ENCODE measurements at regions not wholly inside any gene's neighbourhood (a gene's known extent, or its start where the extent isn't known, plus 50 kb on each side); places are given as distances from the start of the nearest gene placed in this dataset.

DNA sequence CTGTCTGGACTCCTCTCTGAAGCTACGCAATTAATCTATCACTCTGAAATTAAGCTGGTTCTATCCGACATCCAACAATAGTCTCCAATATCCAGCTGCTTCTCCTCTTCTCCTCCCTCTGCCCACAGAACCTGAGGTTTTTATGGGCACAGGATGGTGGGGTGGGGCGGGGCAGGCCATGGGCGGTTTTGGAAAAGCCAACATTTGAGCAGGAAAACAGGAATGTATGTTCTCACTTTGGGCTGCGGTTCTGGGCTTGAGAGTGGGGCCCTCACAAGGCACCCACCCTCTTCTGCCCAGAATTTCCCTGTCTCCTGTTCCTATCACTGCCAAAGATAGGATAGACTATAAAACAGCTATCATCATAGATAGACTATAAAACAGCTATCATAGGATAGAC, 1144.2 kb downstream of the EPHA7 start:
- DNase-seq: no peak
- Histone ChIP-seq H3K9me3 (no peaks in the 10 kb centered on the region), H3K4me1 (no peaks in the 10 kb centered on the region), H3K4me3 (ENCODE audit: low read depth, low read length) (no peak overlapping the region), H3K27me3 (replicated peaks; ENCODE audit: control insufficient read depth, insufficient read depth, low read length) (no peaks in the 10 kb centered on the region), H3K36me3 (ENCODE audit: control insufficient read depth, insufficient read depth, low read length) (no peaks in the 10 kb centered on the region)
- TF ChIP-seq CTCF (IDR thresholded peaks at IDR 0.05; ENCODE audit: insufficient read depth in 1 of 2, low read depth in 1 of 2, low read length in 1 of 2, severe bottlenecking in 1 of 2, unreplicated experiment in 1 of 2): no peak
- CTCF ChIA-PET: no interaction called here
- H3K36me3 Mint-ChIP-seq (ENCODE audit: insufficient read depth, unreplicated experiment): no peaks in the 10 kb centered on the region
- no peaks in the 10 kb centered on the region for H3K9me3 Mint-ChIP-seq (ENCODE audit: unreplicated experiment)
- intact Hi-C loops (cut with micrococcal nuclease; ENCODE audit: unreplicated experiment): no loop called here
- H3K4me1 Mint-ChIP-seq (ENCODE audit: low read depth, unreplicated experiment): no peaks in the 10 kb centered on the region
- H3K27me3 Mint-ChIP-seq (ENCODE audit: insufficient read depth, unreplicated experiment): no peaks in the 10 kb centered on the region
- no TSS peak for BruUV-seq (replicated peaks)
- H3K27ac Mint-ChIP-seq (ENCODE audit: unreplicated experiment): no peak overlapping the region
- POLR2A ChIA-PET: no interaction called here
- no peak overlapping the region for H3K4me3 Mint-ChIP-seq (ENCODE audit: unreplicated experiment)

DNA sequence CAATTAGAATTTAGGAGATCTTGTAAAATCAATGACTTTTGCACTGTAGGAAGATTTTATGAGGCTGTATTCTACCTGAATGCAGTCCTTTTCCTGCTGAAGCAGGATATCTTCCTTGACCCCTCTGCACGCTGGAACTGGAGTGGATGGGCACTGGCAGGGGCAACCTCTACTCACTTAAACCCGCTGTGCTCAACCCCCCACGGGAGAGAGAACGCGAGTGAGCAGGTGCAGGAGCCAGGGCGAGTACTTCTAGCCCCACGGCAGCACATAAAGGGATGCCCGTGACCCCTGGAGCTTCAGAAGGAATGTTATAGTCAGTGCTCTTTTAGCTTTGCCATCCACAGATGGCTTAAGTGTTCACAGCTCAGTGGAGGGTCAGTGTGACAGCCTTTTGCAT, 1144.8 kb downstream of the EPHA7 start:
- Mint-ChIP-seq H3K4me1 (ENCODE audit: low read depth, unreplicated experiment) (no peaks in the 10 kb centered on the region), H3K9me3 (ENCODE audit: unreplicated experiment) (no peaks in the 10 kb centered on the region), H3K36me3 (ENCODE audit: insufficient read depth, unreplicated experiment) (no peaks in the 10 kb centered on the region), H3K4me3 (ENCODE audit: unreplicated experiment) (no peak overlapping the region), H3K27me3 (ENCODE audit: insufficient read depth, unreplicated experiment) (no peaks in the 10 kb centered on the region), H3K27ac (ENCODE audit: unreplicated experiment) (no peak overlapping the region)
- Histone ChIP-seq H3K4me3 (ENCODE audit: low read depth, low read length) (no peak overlapping the region), H3K36me3 (ENCODE audit: control insufficient read depth, insufficient read depth, low read length) (no peaks in the 10 kb centered on the region), H3K4me1 (no peaks in the 10 kb centered on the region), H3K27me3 (replicated peaks; ENCODE audit: control insufficient read depth, insufficient read depth, low read length) (no peaks in the 10 kb centered on the region), H3K9me3 (no peaks in the 10 kb centered on the region)
- intact Hi-C loops (cut with micrococcal nuclease; ENCODE audit: unreplicated experiment): no loop called here
- BruUV-seq (replicated peaks): no TSS peak
- ChIA-PET POLR2A (no interaction called here), CTCF (no interaction called here)
- DNase-seq: no peak
- TF ChIP-seq CTCF (IDR thresholded peaks at IDR 0.05; ENCODE audit: insufficient read depth in 1 of 2, low read depth in 1 of 2, low read length in 1 of 2, severe bottlenecking in 1 of 2, unreplicated experiment in 1 of 2): no peak

DNA sequence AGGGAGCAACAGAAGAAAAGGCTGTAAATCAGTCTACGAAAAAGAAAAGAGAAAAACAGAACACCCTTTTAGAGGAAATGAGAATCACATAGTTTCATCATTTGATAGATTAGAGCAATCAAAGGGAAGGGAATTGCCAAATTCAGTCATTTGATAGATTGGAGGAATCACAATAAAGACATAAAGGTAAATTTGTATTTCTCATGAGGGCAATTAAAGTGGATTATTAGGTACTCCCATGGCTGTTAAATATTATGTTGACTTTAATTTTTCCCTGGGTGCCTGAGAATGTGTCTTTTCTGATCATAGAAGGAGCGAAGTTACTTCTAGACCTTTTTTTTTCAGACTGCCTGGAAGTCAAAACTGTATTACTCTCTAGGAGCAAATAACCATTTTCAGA, 1145.7 kb downstream of the EPHA7 start:
- no peaks in the 10 kb centered on the region for H3K9me3 Mint-ChIP-seq (ENCODE audit: unreplicated experiment)
- Histone ChIP-seq H3K27me3 (replicated peaks; ENCODE audit: control insufficient read depth, insufficient read depth, low read length) (no peaks in the 10 kb centered on the region), H3K4me1 (no peaks in the 10 kb centered on the region), H3K4me3 (ENCODE audit: low read depth, low read length) (no peak overlapping the region), H3K9me3 (no peaks in the 10 kb centered on the region), H3K36me3 (ENCODE audit: control insufficient read depth, insufficient read depth, low read length) (no peaks in the 10 kb centered on the region)
- H3K27me3 Mint-ChIP-seq (ENCODE audit: insufficient read depth, unreplicated experiment): no peaks in the 10 kb centered on the region
- TF ChIP-seq CTCF (IDR thresholded peaks at IDR 0.05; ENCODE audit: insufficient read depth in 1 of 2, low read depth in 1 of 2, low read length in 1 of 2, severe bottlenecking in 1 of 2, unreplicated experiment in 1 of 2): no peak
- no peak for DNase-seq
- ChIA-PET POLR2A (no interaction called here), CTCF (no interaction called here)
- intact Hi-C loops (cut with micrococcal nuclease; ENCODE audit: unreplicated experiment): no loop called here
- no peak overlapping the region for H3K27ac Mint-ChIP-seq (ENCODE audit: unreplicated experiment)
- BruUV-seq (replicated peaks): no TSS peak
- H3K36me3 Mint-ChIP-seq (ENCODE audit: insufficient read depth, unreplicated experiment): no peaks in the 10 kb centered on the region
- no peak overlapping the region for H3K4me3 Mint-ChIP-seq (ENCODE audit: unreplicated experiment)
- no peaks in the 10 kb centered on the region for H3K4me1 Mint-ChIP-seq (ENCODE audit: low read depth, unreplicated experiment)

Data from Caco-2 (cell line).